ENCODE measurements at regions not wholly inside any gene's neighbourhood (a gene's known extent, or its start where the extent isn't known, plus 50 kb on each side); places are given as distances from the start of the nearest gene placed in this dataset.

DNA sequence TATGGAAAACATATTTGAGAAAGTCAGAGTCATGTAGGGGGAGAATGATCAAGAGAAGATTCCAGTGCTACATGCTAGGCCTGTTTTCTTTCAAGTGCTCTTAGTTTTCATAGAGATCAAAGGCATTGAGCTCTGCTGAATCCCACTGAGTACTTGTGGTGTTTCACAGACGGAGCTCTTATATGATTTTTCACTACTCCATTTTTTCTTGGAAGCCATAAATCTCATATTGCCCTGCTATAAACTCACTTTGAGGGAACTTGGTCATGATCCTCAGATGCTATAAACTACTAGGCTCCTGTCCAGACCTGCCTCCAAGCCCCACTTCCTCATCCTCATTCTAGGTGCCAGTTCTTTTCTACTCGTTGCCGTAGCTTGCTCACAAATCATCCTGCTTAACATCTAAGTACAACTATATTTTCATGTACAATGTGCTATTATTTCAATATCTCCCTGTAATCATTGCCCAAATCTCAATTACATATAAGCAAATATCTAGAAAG lies 180.8 kb upstream of the CCDC179 start:
- DNase-seq (ENCODE audit: low read depth): no peak

DNA sequence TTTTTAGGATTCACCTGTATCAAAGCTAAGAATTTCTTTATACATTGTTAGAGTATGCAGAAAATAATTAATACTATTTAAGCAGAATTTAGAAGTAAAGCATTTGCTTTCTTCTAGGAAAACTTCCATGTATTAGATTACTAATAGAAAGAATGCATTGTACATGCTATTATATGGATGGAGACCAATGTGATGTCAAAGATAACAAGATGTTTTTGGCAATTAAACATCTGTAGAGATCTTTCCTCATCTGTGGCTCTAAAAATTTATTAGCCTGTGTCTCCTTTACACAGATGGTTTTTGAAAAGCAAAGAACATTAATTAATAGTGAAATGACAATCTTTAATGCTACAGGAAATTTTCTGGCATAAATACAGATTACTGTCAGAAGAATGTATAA lies 198.4 kb upstream of the CCDC179 start:
- no peak for DNase-seq (ENCODE audit: low read depth)

GRCh38 chr11:23063276-23063675 lies 203.0 kb upstream of the CCDC179 start:
- no peak for DNase-seq (ENCODE audit: low read depth)

- DNase-seq (ENCODE audit: low read depth): peak; percentile 14
Measured at GRCh38 chr11:23078289-23078971, 218.2 kb upstream of the CCDC179 start.

DNA sequence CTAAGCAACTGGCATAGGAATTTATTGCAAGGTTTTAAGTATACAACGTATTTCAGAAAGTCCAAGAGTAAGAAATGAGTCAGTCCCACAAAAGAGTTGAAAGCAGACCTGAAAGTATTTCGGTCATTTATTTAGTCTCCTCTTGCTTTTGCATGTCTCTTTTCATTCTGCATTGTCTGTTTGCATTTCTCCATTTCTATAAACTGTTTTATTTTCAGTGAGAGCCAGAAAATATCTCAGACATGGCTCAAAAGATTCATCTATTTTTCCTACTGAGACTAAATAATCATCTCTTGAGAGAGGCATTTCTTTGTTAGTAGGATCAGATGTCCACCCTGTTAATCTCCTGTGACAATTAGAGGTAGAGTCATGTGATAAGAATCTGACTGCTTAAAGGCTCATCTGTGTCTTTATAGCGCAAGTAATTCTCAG lies 219.1 kb upstream of the CCDC179 start:
- peak; percentile 20 for DNase-seq (ENCODE audit: low read depth)

DNA sequence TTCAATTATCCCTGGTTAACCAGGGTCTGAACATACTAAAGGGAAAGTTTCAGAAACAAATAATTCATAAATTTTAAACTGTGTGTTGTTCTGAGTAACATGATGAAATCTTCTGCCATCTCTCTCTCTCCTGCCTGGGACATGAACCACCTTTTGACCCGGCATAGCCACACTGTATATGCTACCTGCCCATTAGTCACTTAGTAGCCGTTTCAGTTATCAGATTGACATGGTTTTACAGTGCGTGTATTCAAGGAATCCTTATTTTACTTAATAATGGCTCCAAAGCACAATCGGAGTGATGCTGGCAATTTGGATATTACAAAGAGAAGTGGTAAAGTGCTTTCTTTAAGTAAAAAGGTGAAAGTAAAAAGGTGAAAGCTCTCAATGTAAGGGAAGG lies 227.1 kb upstream of the CCDC179 start:
- DNase-seq (ENCODE audit: low read depth): no peak

GRCh38 chr11:23090659-23091058 lies 230.4 kb upstream of the CCDC179 start:
- DNase-seq (ENCODE audit: low read depth): no peak

GRCh38 chr11:23095650-23096189 lies 235.4 kb upstream of the CCDC179 start:
- DNase-seq (ENCODE audit: low read depth): no peak

DNA sequence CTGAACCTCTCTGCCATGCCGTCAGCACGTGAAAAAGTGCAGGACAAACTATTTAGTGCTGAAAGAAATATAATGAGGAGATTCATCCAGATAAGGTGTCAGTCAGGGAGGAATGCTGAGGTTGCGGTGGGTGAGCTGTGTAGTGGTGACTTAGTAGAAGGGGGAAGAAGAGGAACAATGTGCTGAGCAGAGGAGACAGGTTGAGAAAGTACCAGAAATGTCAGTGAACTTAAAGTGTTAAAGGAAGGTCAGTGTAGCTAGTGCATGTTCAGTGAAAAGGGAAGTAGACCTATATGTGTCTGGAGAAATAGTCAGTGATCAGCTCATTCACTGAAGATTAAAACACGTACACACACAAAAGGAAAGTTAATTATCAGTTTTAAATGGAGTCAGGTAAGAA lies 237.6 kb upstream of the CCDC179 start:
- no peak for DNase-seq (ENCODE audit: low read depth)

GRCh38 chr11:23099256-23099655 lies 239.0 kb upstream of the CCDC179 start:
- DNase-seq (ENCODE audit: low read depth): no peak

GRCh38 chr11:23100726-23101125 lies 240.5 kb upstream of the CCDC179 start:
- no peak for DNase-seq (ENCODE audit: low read depth)

- peak; percentile 17 for DNase-seq (ENCODE audit: low read depth)
Measured at GRCh38 chr11:23103416-23103815, 243.1 kb upstream of the CCDC179 start.

DNA sequence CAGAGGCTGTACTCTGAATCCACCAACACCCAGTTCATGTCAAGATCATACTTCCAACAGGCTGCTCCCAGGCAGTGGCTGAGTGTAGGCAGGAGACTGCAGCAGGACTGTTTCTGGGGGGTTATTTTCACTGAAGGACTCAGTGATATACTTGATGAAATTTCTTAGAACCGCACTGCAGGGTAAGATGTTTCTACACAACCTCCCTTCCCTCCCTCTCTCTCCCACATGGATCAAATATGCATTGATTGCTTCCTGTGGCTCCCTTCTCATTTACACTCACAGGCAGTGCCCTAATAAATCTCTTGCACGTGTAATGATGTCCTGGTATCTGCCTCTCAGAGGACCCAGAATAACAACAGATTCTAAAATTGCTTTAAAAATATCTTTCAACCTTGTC lies 251.3 kb upstream of the CCDC179 start:
- no peak for DNase-seq (ENCODE audit: low read depth)

- no peak for DNase-seq (ENCODE audit: low read depth)
Measured at GRCh38 chr11:23112390-23112789, 252.1 kb upstream of the CCDC179 start.

DNA sequence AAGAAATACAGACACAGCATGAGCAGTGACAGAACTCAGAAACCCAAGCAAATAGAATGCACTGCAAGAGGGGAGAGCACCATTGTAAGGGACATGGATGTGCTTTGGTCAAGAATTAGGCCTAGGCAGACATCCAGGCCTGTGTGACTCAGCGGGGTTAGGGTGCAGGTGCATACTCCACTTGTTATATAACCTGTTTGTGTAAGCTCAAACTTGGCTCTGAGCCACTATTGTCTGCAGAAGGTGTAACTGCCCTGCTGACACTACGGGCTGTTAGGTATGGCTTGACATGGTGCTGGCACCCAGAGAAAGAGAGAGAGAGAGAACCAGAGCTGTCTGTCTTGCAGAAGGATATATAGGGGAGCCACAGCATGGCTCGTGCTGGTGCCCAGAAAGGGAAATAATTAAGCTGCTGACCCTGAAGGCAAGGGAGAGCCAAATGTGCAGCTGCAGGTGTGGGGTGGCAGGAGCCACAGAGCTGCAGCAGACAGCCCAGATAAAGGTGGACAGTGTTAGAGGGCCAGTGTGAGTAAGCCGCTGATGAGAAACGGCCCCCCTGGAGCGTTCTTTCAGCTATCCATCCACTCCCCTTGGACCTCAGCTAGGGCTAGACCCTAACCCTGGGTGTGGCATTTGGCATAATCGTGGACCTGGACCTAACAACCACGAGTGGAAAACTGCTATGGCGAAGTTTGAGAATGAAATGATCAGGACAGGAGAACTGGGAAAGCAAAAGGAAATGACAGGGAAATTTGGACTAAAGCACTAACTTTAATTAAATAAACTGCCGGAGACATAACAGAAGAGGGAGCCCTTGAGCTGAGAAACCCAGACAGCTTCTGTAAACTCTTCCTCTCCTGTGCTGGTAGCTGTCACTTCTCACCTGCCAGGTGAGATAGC lies 253.0 kb upstream of the CCDC179 start:
- DNase-seq (ENCODE audit: low read depth): peak; percentile 30

- no peak for DNase-seq (ENCODE audit: low read depth)
Measured at GRCh38 chr11:23113887-23114216, 253.6 kb upstream of the CCDC179 start.

GRCh38 chr11:23123753-23124152 lies 263.5 kb upstream of the CCDC179 start:
- peak; percentile 11 for DNase-seq (ENCODE audit: low read depth)

- no peak for DNase-seq (ENCODE audit: low read depth)
Measured at GRCh38 chr11:23124249-23124648, 264.0 kb upstream of the CCDC179 start.

DNA sequence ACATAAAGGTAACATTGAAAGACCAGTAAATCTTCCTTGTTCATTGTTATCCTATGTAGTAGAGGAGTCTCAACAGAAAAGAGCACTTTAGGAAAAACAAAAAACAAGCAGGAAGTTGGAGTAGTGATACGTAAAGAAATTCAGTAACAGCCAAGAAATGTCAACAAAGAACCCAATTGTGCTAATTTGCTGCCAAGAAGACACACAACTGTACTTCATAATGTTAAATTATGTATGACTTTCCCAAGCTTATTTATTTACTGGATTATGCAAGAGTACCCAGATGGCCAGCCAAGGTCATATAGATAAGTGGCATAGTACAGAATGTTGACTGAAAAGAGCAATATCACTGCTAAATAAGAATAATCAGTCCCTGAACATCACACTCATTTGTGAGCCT lies 264.7 kb upstream of the CCDC179 start:
- no peak for DNase-seq (ENCODE audit: low read depth)

DNA sequence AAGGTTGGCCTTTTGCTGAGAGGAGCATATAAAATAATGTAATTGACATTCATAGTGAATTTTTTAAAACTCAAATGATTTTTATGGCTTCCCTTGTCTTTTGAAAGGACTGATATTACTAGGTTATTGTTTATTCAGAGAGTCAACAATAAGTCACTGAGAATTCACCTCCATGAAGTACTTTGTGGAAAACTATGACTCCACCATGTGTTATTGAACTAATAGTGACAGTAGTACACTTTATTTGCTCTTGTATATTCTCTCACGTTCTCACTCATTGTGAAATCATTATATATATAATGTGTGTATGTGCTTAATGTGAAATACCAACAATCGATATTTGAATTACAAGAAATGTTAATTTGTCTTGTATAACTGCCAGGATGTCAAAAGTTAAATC lies 267.4 kb upstream of the CCDC179 start:
- no peak for DNase-seq (ENCODE audit: low read depth)

DNA sequence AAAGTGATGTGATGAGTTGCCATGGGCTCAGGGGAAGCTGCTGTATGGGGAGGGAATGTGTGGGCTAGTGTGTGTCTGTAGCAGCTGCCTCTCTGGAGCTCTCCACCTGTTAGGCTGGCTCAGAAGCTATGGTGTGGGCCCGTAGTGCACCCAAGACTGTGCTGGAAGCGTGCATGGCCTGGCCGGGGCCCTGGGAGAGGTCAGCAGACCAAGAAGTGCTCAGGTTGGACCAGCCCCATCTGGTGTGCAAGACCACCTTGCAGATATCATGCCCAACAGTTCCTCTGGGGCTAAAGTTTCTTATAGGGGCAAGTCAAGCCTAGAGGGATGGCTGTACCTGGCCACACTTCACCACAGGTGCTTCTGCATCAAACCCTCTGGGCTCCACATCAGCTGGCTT lies 274.4 kb upstream of the CCDC179 start:
- no peak for DNase-seq (ENCODE audit: low read depth)

DNA sequence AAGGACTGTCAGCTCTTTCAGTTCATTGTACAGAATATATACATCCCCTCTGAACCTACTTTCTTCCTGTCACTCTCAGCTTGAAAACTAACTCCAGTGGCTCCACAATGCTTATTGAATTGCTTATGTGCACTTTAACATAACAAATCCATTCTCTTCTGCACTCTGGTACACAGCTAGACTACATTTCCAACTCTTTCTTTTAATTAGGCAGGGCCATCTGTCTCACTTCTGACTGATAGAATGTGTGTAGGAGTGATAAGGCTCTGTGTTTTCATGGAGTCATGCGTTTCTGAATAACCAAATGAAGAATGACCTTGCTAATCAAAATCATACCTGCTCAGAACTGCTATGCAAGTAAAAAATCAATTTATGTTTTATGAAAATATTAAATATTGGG lies 278.5 kb upstream of the CCDC179 start:
- DNase-seq (ENCODE audit: low read depth): no peak

DNA sequence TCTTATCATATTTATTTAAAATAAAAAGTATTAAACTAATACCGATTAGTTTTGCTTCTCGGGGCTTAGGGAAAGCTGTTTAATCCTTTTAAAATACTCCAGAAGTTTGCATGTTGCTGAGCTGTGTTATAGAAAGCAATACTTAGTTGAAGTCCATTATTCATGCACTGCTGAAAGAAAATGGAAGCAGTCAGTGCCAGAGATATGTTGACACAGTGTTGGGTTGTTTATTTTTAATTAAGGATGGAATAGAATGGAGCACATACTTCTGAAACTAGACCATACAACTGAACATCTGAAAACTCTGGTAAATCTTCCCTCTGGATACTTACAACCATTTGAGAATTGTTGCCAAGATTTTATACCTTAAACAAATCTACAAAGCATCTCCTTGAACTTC lies 282.7 kb upstream of the CCDC179 start:
- no peak for DNase-seq (ENCODE audit: low read depth)
